ENCODE measurements at regions not wholly inside any gene's neighbourhood (a gene's known extent, or its start where the extent isn't known, plus 50 kb on each side); places are given as distances from the start of the nearest gene placed in this dataset.

GRCh38 chr18:51933903-51934302, 406.1 kb upstream of the DCC start:
- Histone ChIP-seq H3K4me1 (ENCODE audit: low read length) (peaks cover 4% of the 10 kb centered on the region), H3K27me3 (ENCODE audit: low read depth, low read length) (no peaks in the 10 kb centered on the region), H3K9ac (ENCODE audit: low read length) (no peak overlapping the region), H3K4me3 (ENCODE audit: low read length) (no peak overlapping the region), H2AFZ (ENCODE audit: low read depth, low read length) (no peak overlapping the region), H3K36me3 (replicated peaks; ENCODE audit: low read depth, low read length) (no peaks in the 10 kb centered on the region), H3K9me3 (ENCODE audit: insufficient read depth, low read length) (peaks cover 32% of the 10 kb centered on the region; the same call in 1 of the 2 replicates), H3K79me2 (ENCODE audit: low read length) (no peaks in the 10 kb centered on the region), H3K4me2 (ENCODE audit: low read length) (no peak overlapping the region), H4K20me1 (ENCODE audit: insufficient read depth, low read length) (no peaks in the 10 kb centered on the region), H3K27ac (ENCODE audit: low read length) (no peak overlapping the region)
- TF ChIP-seq EZH2phosphoT487 (IDR thresholded peaks at IDR 0.05; ENCODE audit: low read depth), result no peak
- TF ChIP-seq CTCF (IDR thresholded peaks at IDR 0.05; ENCODE audit: low read depth, low read length), result no peak

GRCh38 chr18:51936115-51936514, 403.9 kb upstream of the DCC start:
- Histone ChIP-seq H3K9ac (ENCODE audit: low read length) (no peak overlapping the region), H3K79me2 (ENCODE audit: low read length) (no peaks in the 10 kb centered on the region), H2AFZ (ENCODE audit: low read depth, low read length) (no peak overlapping the region), H3K4me1 (ENCODE audit: low read length) (peaks cover 4% of the 10 kb centered on the region), H3K9me3 (ENCODE audit: insufficient read depth, low read length) (0 out of 2 replicates have a peak, but pooled peaks cover 11% of the 10 kb centered on the region), H3K4me2 (ENCODE audit: low read length) (no peak overlapping the region), H4K20me1 (ENCODE audit: insufficient read depth, low read length) (no peaks in the 10 kb centered on the region), H3K4me3 (ENCODE audit: low read length) (no peak overlapping the region), H3K27me3 (ENCODE audit: low read depth, low read length) (no peaks in the 10 kb centered on the region), H3K27ac (ENCODE audit: low read length) (no peak overlapping the region), H3K36me3 (replicated peaks; ENCODE audit: low read depth, low read length) (no peaks in the 10 kb centered on the region)
- TF ChIP-seq EZH2phosphoT487 (IDR thresholded peaks at IDR 0.05; ENCODE audit: low read depth) (no peak), CTCF (IDR thresholded peaks at IDR 0.05; ENCODE audit: low read depth, low read length) (no peak)

- H3K4me3 ChIP-seq (ENCODE audit: low read length), result no peak overlapping the region
- H3K27ac ChIP-seq (ENCODE audit: low read length), result peak overlapping the region; percentile 37
- H3K9ac ChIP-seq (ENCODE audit: low read length), result no peak overlapping the region
- no peaks in the 10 kb centered on the region for H3K79me2 ChIP-seq (ENCODE audit: low read length)
- H2AFZ ChIP-seq (ENCODE audit: low read depth, low read length), result no peak overlapping the region
- no peak for TF ChIP-seq CTCF (IDR thresholded peaks at IDR 0.05; ENCODE audit: low read depth, low read length)
- TF ChIP-seq EZH2phosphoT487 (IDR thresholded peaks at IDR 0.05; ENCODE audit: low read depth), result no peak
- peaks cover 8% of the 10 kb centered on the region for H3K36me3 ChIP-seq (replicated peaks; ENCODE audit: low read depth, low read length)
- H3K4me2 ChIP-seq (ENCODE audit: low read length), result peak overlapping the region; percentile 3; the same call in 1 of the 2 replicates
- H3K9me3 ChIP-seq (ENCODE audit: insufficient read depth, low read length), result peaks cover 8% of the 10 kb centered on the region; the same call in 1 of the 2 replicates
- H3K27me3 ChIP-seq (ENCODE audit: low read depth, low read length), result no peaks in the 10 kb centered on the region
- peaks cover 56% of the 10 kb centered on the region for H3K4me1 ChIP-seq (ENCODE audit: low read length)
- H4K20me1 ChIP-seq (ENCODE audit: insufficient read depth, low read length), result no peaks in the 10 kb centered on the region
Measured at GRCh38 chr18:51941999-51942398, 398.0 kb upstream of the DCC start.

- Histone ChIP-seq H3K4me1 (ENCODE audit: low read length) (peaks cover 56% of the 10 kb centered on the region), H3K9ac (ENCODE audit: low read length) (peak overlapping the region; percentile 48), H4K20me1 (ENCODE audit: insufficient read depth, low read length) (no peaks in the 10 kb centered on the region), H3K4me2 (ENCODE audit: low read length) (peak overlapping the region; percentile 37), H3K27me3 (ENCODE audit: low read depth, low read length) (no peaks in the 10 kb centered on the region), H3K79me2 (ENCODE audit: low read length) (no peaks in the 10 kb centered on the region), H2AFZ (ENCODE audit: low read depth, low read length) (peak overlapping the region; percentile 28), H3K27ac (ENCODE audit: low read length) (peak overlapping the region; percentile 78), H3K9me3 (ENCODE audit: insufficient read depth, low read length) (peaks cover 8% of the 10 kb centered on the region; the same call in 1 of the 2 replicates), H3K4me3 (ENCODE audit: low read length) (peak overlapping the region; percentile 17), H3K36me3 (replicated peaks; ENCODE audit: low read depth, low read length) (peaks cover 8% of the 10 kb centered on the region)
- no peak for TF ChIP-seq EZH2phosphoT487 (IDR thresholded peaks at IDR 0.05; ENCODE audit: low read depth)
- no peak for TF ChIP-seq CTCF (IDR thresholded peaks at IDR 0.05; ENCODE audit: low read depth, low read length)
Measured at GRCh38 chr18:51943281-51943680, 396.7 kb upstream of the DCC start.
